ENCODE measurements at regions not wholly inside any gene's neighbourhood (a gene's known extent, or its start where the extent isn't known, plus 50 kb on each side); places are given as distances from the start of the nearest gene placed in this dataset.

DNA sequence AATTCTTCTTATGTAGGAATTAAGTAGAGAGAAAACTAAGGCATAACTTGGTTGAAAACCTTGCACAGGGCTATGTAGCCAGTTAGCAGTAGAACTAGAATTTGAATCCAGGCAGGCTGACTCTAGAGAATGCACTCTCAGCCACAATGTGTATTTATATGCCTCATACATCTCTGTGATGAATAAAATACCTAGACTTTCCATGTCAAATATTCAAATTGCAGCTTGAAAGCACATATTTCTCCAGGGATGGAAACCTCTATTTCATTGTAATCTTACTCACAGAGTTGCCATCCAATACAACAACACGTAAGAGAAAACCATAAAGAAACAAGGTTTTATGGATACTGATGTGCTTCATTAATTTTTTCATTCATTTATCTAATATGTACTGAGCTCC lies 256.0 kb upstream of the FLRT2 start:
- TF ChIP-seq, protein P1, sequence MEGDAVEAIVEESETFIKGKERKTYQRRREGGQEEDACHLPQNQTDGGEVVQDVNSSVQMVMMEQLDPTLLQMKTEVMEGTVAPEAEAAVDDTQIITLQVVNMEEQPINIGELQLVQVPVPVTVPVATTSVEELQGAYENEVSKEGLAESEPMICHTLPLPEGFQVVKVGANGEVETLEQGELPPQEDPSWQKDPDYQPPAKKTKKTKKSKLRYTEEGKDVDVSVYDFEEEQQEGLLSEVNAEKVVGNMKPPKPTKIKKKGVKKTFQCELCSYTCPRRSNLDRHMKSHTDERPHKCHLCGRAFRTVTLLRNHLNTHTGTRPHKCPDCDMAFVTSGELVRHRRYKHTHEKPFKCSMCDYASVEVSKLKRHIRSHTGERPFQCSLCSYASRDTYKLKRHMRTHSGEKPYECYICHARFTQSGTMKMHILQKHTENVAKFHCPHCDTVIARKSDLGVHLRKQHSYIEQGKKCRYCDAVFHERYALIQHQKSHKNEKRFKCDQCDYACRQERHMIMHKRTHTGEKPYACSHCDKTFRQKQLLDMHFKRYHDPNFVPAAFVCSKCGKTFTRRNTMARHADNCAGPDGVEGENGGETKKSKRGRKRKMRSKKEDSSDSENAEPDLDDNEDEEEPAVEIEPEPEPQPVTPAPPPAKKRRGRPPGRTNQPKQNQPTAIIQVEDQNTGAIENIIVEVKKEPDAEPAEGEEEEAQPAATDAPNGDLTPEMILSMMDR (IDR thresholded peaks at IDR 0.05), result no peak
- no peak for TF ChIP-seq POLR2A (IDR thresholded peaks at IDR 0.05)
